H1 (cell line): ENCODE measurements at regions not wholly inside any gene's neighbourhood (a gene's known extent, or its start where the extent isn't known, plus 50 kb on each side); places are given as distances from the start of the nearest gene placed in this dataset.

Source experiments
- CTCF ChIA-PET: fragments of 300-600 bp; sonication (Branson Sonifier 250); formaldehyde crosslinking; loops from one replicate; lab custom pipeline; 2021; ENCODE audit not compliant: partially characterized antibody; lab: Charles Lee
- POLR2A ChIA-PET: fragments of 300-600 bp; sonication (Branson Sonifier 250); formaldehyde crosslinking; loops from one replicate; lab custom pipeline; 2021; ENCODE audit warnings: inconsistent platforms; ENCODE audit not compliant: partially characterized antibody; lab: Charles Lee
- DNase-seq, 2 experiments: peaks; one replicate each; pipeline versions ENCODE4 v3.0.0 to v3.0.0-alpha.2; 2010 to 2022; ENCODE audit warnings: low spot score in 2 of 2, low read depth in 1 of 2, mixed read lengths in 1 of 2
- FAIRE-seq: peaks from 2 replicates; lab custom pipeline; 2011; peaks lifted over from hg19 to GRCh38; lab: Jason Lieb, UNC
- H2AFZ ChIP-seq: 2 replicates; pipeline ENCODE4 v1.8.1; 2012; ENCODE audit warnings: low read length, inconsistent platforms
- H2AK5ac ChIP-seq: 2 replicates; pipeline ENCODE4 v1.6.1; 2013; ENCODE audit warnings: low read depth, low read length
- H2BK120ac ChIP-seq: replicated peaks from 2 replicates; pipeline ENCODE3; 2013; ENCODE audit warnings: low read depth, low read length, inconsistent platforms
- H2BK12ac ChIP-seq: 2 replicates; pipeline ENCODE4 v1.6.1; 2013; ENCODE audit warnings: low read depth, low read length
- H2BK15ac ChIP-seq: 2 replicates; pipeline ENCODE4 v1.6.1; 2013; ENCODE audit warnings: low read length
- H2BK20ac ChIP-seq: 2 replicates; pipeline ENCODE4 v1.6.1; 2013; ENCODE audit warnings: low read length
- H2BK5ac ChIP-seq: 2 replicates; pipeline ENCODE4 v1.6.1; 2013; ENCODE audit warnings: low read depth, low read length
- H3K14ac ChIP-seq: 2 replicates; pipeline ENCODE4 v1.6.1; 2013; ENCODE audit warnings: inconsistent platforms; ENCODE audit not compliant: insufficient read length
- H3K18ac ChIP-seq: 2 replicates; pipeline ENCODE4 v1.6.1; 2013; ENCODE audit warnings: low read length; ENCODE audit errors: extremely low read depth
- H3K23ac ChIP-seq: 2 replicates; pipeline ENCODE4 v1.6.1; 2013; ENCODE audit warnings: inconsistent platforms; ENCODE audit not compliant: insufficient read length
- H3K23me2 ChIP-seq: 2 replicates; pipeline ENCODE4 v1.6.1; 2013; ENCODE audit warnings: low read depth, low read length
- H3K27ac ChIP-seq: 2 replicates; pipeline ENCODE4 v1.6.1; 2011; ENCODE audit warnings: low read depth, low read length, inconsistent platforms
- H3K27me3 ChIP-seq, 4 experiments: replicated peaks in 1 of 4; 1 replicate in 1 of 4; 2 replicates in 3 of 4; pipeline versions ENCODE4 v1.6.1 to v1.8.1; 2011 to 2013; ENCODE audit warnings: low read length in 3 of 4, mild to moderate bottlenecking in 3 of 4, inconsistent platforms in 2 of 4, mixed read lengths in 2 of 4, moderate library complexity in 1 of 4; ENCODE audit not compliant: control insufficient read depth in 3 of 4, insufficient read depth in 3 of 4; ENCODE audit errors: extremely low read depth in 1 of 4
- H3K36me3 ChIP-seq, 4 experiments: 2 replicates each; pipeline versions ENCODE4 v1.6.1 to v1.8.1; 2011 to 2013; ENCODE audit warnings: mild to moderate bottlenecking in 4 of 4, low read length in 3 of 4, moderate library complexity in 2 of 4, control low read depth in 1 of 4, inconsistent platforms in 1 of 4; ENCODE audit not compliant: insufficient read depth in 4 of 4, control insufficient read depth in 2 of 4
- H3K4ac ChIP-seq: replicated peaks from 2 replicates; pipeline ENCODE3; 2013; ENCODE audit warnings: low read length, low read depth, mixed read lengths, inconsistent platforms; ENCODE audit not compliant: insufficient read length
- H3K4me1 ChIP-seq, 4 experiments: replicated peaks in 1 of 4; 1 replicate in 1 of 4; 2 replicates in 3 of 4; pipeline versions ENCODE4 v1.6.1 to v1.8.1; 2011 to 2013; ENCODE audit warnings: low read length in 3 of 4, inconsistent platforms in 2 of 4, mixed read lengths in 1 of 4; ENCODE audit not compliant: insufficient read depth in 4 of 4, control insufficient read depth in 3 of 4
- H3K4me2 ChIP-seq, 2 experiments: 2 replicates each; pipeline versions ENCODE4 v1.6.1 to v1.8.1; 2011 to 2013; ENCODE audit warnings: low read depth in 2 of 2, low read length in 2 of 2, control low read depth in 1 of 2, inconsistent platforms in 1 of 2, mild to moderate bottlenecking in 1 of 2; ENCODE audit not compliant: insufficient read depth in 1 of 2
- H3K4me3 ChIP-seq, 4 experiments: fragments of 200-600, 300-600 bp in 1 of 4; sonication (generic), shearing (Covaris generic), sonication (Bioruptor Twin) in 1 of 4; 2 replicates each; pipeline versions ENCODE4 v1.5.1 to v1.8.1; 2011 to 2016; ENCODE audit warnings: low read length in 4 of 4, low read depth in 3 of 4, control low read depth in 2 of 4, inconsistent platforms in 2 of 4, mild to moderate bottlenecking in 2 of 4, mixed read lengths in 1 of 4, moderate library complexity in 1 of 4; ENCODE audit not compliant: insufficient read depth in 2 of 4; ENCODE audit errors: extremely low read depth in 1 of 4
- H3K56ac ChIP-seq: replicated peaks from 2 replicates; pipeline ENCODE3; 2013; ENCODE audit warnings: low read depth, mild to moderate bottlenecking, mixed read lengths, low read length, inconsistent platforms; ENCODE audit not compliant: insufficient read length
- H3K79me1 ChIP-seq: 2 replicates; pipeline ENCODE4 v1.6.1; 2013; ENCODE audit warnings: low read depth, low read length, control low read depth
- H3K79me2 ChIP-seq, 2 experiments: 2 replicates each; pipeline versions ENCODE4 v1.6.1 to v1.8.1; 2012 to 2013; ENCODE audit warnings: low read length in 2 of 2, mild to moderate bottlenecking in 2 of 2, inconsistent platforms in 1 of 2; ENCODE audit not compliant: insufficient read depth in 2 of 2, control insufficient read depth in 1 of 2
- H3K9ac ChIP-seq, 4 experiments: replicated peaks in 1 of 4; 1 replicate in 1 of 4; 2 replicates in 3 of 4; pipeline versions ENCODE4 v1.6.1 to v1.8.1; 2011 to 2013; ENCODE audit warnings: low read depth in 3 of 4, low read length in 3 of 4, control low read depth in 2 of 4, mild to moderate bottlenecking in 2 of 4, moderate library complexity in 2 of 4, inconsistent platforms in 1 of 4; ENCODE audit errors: extremely low read depth in 1 of 4
- H3K9me3 ChIP-seq, 2 experiments: 2 replicates each; pipeline versions ENCODE4 v1.6.1 to v1.8.1; 2012 to 2013; ENCODE audit warnings: mild to moderate bottlenecking in 2 of 2, moderate library complexity in 2 of 2, control low read depth in 1 of 2, inconsistent platforms in 1 of 2, low read depth in 1 of 2, low read length in 1 of 2, mixed read lengths in 1 of 2; ENCODE audit not compliant: insufficient read depth in 2 of 2
- H4K20me1 ChIP-seq, 2 experiments: replicated peaks in 1 of 2; 2 replicates each; pipeline versions ENCODE3 to v1.8.1; 2011 to 2013; ENCODE audit warnings: inconsistent platforms in 2 of 2, low read length in 2 of 2, mild to moderate bottlenecking in 1 of 2; ENCODE audit not compliant: insufficient read depth in 2 of 2, control insufficient read depth in 1 of 2
- H4K5ac ChIP-seq: 2 replicates; pipeline ENCODE4 v1.6.1; 2013; ENCODE audit warnings: low read length, low read depth, mixed read lengths, inconsistent platforms; ENCODE audit not compliant: insufficient read length
- H4K8ac ChIP-seq: 2 replicates; pipeline ENCODE4 v1.8.0; 2013; ENCODE audit warnings: mild to moderate bottlenecking, moderate library complexity, low read length, inconsistent platforms; ENCODE audit not compliant: insufficient read depth; ENCODE audit errors: extremely low read depth
- H4K91ac ChIP-seq: replicated peaks from 2 replicates; pipeline ENCODE3; 2013; ENCODE audit warnings: low read length, mixed read lengths, inconsistent platforms; ENCODE audit not compliant: insufficient read length
- BACH1 ChIP-seq: IDR thresholded peaks from 2 replicates; pipeline ENCODE4 v1.6.1; 2012; ENCODE audit warnings: low read length, improper control_type of control experiment
- EP300 ChIP-seq, 2 experiments: IDR thresholded peaks; 1 replicate in 1 of 2; 2 replicates in 1 of 2; pipeline ENCODE4 v1.6.1; 2011 to 2012; ENCODE audit warnings: low read depth in 2 of 2, low read length in 2 of 2, mild to moderate bottlenecking in 2 of 2, borderline replicate concordance in 1 of 2, inconsistent platforms in 1 of 2, moderate library complexity in 1 of 2
- EZH2 ChIP-seq: fragments of 200-600 bp; sonication (generic); IDR thresholded peaks from 2 replicates; pipeline ENCODE4 v1.7.1; 2012; ENCODE audit warnings: low read depth, mild to moderate bottlenecking, moderate library complexity, low read length, inconsistent platforms; ENCODE audit not compliant: severe bottlenecking
- GABPA ChIP-seq: IDR thresholded peaks from 2 replicates; pipeline ENCODE4 v1.6.1; 2011; ENCODE audit warnings: mild to moderate bottlenecking, low read length, moderate library complexity, borderline replicate concordance; ENCODE audit not compliant: insufficient read depth
- HDAC2 ChIP-seq, 2 experiments: fragments of 300-600 bp in 1 of 2; sonication (generic) in 1 of 2; IDR thresholded peaks; 2 replicates each; pipeline ENCODE4 v1.6.1; 2011 to 2012; ENCODE audit warnings: low read depth in 2 of 2, low read length in 2 of 2, mild to moderate bottlenecking in 2 of 2, moderate library complexity in 2 of 2, borderline replicate concordance in 1 of 2, inconsistent platforms in 1 of 2
- NANOG ChIP-seq: IDR thresholded peaks from 2 replicates; pipeline ENCODE4 v1.6.1; 2011; ENCODE audit warnings: low read length, low read depth, mild to moderate bottlenecking, inconsistent platforms; ENCODE audit not compliant: insufficient read depth, poor library complexity, severe bottlenecking
- POLR2A ChIP-seq, 2 experiments: IDR thresholded peaks; 1 replicate in 1 of 2; 2 replicates in 1 of 2; pipeline ENCODE4 v1.6.1; 2011; ENCODE audit warnings: low read depth in 2 of 2, low read length in 2 of 2, mild to moderate bottlenecking in 2 of 2; ENCODE audit errors: control extremely low read depth in 1 of 2
- SAP30 ChIP-seq: fragments of 300-600 bp; sonication (generic); IDR thresholded peaks from 2 replicates; pipeline ENCODE4 v1.7.1; 2012; ENCODE audit warnings: low read length, moderate library complexity, mild to moderate bottlenecking, inconsistent platforms; ENCODE audit not compliant: insufficient read depth, insufficient replicate concordance
- SP1 ChIP-seq: IDR thresholded peaks from 2 replicates; pipeline ENCODE4 v1.6.1; 2011; ENCODE audit warnings: low read depth, low read length
- SP4 ChIP-seq: IDR thresholded peaks from 2 replicates; pipeline ENCODE4 v1.6.1; 2012; ENCODE audit warnings: low read length, inconsistent platforms
- SUZ12 ChIP-seq: fragments of 200-600 bp; sonication (generic); IDR thresholded peaks from 2 replicates; pipeline ENCODE4 v1.6.1; 2012; ENCODE audit warnings: mild to moderate bottlenecking, inconsistent platforms, low read length, moderate library complexity, mixed read lengths
- TAF7 ChIP-seq: optimal IDR thresholded peaks from 2 replicates; pipeline ENCODE3; 2011; ENCODE audit warnings: low read depth, mild to moderate bottlenecking, inconsistent platforms, low read length, moderate library complexity, borderline replicate concordance
- WGBS, 2 experiments: shearing (Covaris generic) in 1 of 2; methylation state at CpG; one replicate each; pipeline versions ENCODE4 v1.1.6 to v1.1.7; 2013 to 2015; ENCODE audit warnings: low lambda C conversion rate in 2 of 2, mixed read lengths in 2 of 2, inconsistent platforms in 1 of 2, low coverage in 1 of 2, missing lambda C conversion rate in 1 of 2; ENCODE audit not compliant: insufficient replicate concordance in 2 of 2, insufficient coverage in 1 of 2, insufficient read length in 1 of 2; ENCODE audit errors: extremely low coverage in 1 of 2, missing lambda C conversion rate in 1 of 2; 5-methylcytosine and 5-hydroxymethylcytosine counted together

DNA sequence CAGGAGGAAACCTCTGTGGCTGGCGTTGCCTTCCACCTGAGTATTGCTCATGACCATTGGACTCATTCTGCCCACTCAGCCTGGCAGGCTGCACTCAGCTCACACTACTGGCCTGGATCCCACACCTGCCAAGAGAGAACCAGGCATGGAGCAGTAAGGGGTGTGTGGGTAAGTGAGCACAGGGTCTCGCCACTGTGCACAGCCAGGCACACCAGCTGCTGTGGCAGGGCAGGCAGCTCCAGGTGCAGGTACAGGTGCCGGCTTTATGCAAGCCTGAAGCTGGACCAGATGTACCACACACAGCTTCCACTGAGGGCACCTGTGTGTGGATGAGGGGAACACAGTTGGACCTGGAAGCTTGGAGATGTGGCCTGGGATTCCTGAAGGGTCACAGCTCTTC is 295.2 kb upstream of the SNX7 start:
- Histone ChIP-seq H3K9ac (no peak overlapping the region), H2BK20ac (no peak overlapping the region), H3K18ac (no peak overlapping the region), H3K79me1 (no peaks in the 10 kb centered on the region), H3K27me3 (no peaks in the 10 kb centered on the region), H2BK120ac (no peak overlapping the region), H3K23me2 (no peaks in the 10 kb centered on the region), H3K23ac (no peak overlapping the region), H3K9me3 (no peaks in the 10 kb centered on the region), H3K79me2 (no peaks in the 10 kb centered on the region), H3K4me1 (no peaks in the 10 kb centered on the region), H4K8ac (no peak overlapping the region), H4K20me1 (no peaks in the 10 kb centered on the region), H3K56ac (no peak overlapping the region), H2BK5ac (no peak overlapping the region), H2AFZ (no peak overlapping the region), H2BK12ac (no peak overlapping the region), H3K4me2 (no peak overlapping the region), H3K4me3 (no peak overlapping the region), H3K14ac (no peak overlapping the region), H2AK5ac (no peak overlapping the region), H4K91ac (no peak overlapping the region), H3K27ac (no peak overlapping the region), H3K4ac (no peak overlapping the region), H4K5ac (no peak overlapping the region), H3K36me3 (no peaks in the 10 kb centered on the region), H2BK15ac (no peak overlapping the region)
- 96% methylated on average over 3 of the region's 3 CpGs; no CpG with 5 or more reads in 1 of the 2 experiments for WGBS, 2 experiments
- no peak for FAIRE-seq
- no peak for DNase-seq
- TF ChIP-seq TAF7, result no peak
- TF ChIP-seq SAP30, result no peak
- no peak for TF ChIP-seq HDAC2 (IDR thresholded peaks at IDR 0.05; ENCODE audit: borderline replicate concordance in 1 of 2, low read depth in 2 of 2, low read length in 2 of 2)
- no peak for TF ChIP-seq EP300 (IDR thresholded peaks at IDR 0.05; ENCODE audit: borderline replicate concordance in 1 of 2, low read depth in 2 of 2, low read length in 2 of 2)
- no peak for TF ChIP-seq POLR2A (IDR thresholded peaks at IDR 0.05; ENCODE audit: control extremely low read depth in 1 of 2, low read depth in 2 of 2, low read length in 2 of 2)
- TF ChIP-seq SP1, result no peak
- no peak for TF ChIP-seq SUZ12
- TF ChIP-seq GABPA, result no peak
- no peak for TF ChIP-seq BACH1
- TF ChIP-seq SP4, result no peak
- TF ChIP-seq EZH2, result no peak
- no peak for TF ChIP-seq NANOG
- CTCF ChIA-PET, result interaction anchor here (0.6 to 0.9 kb wide), 3 partner anchors 26 to 101 kb away, joined by 3 to 4 read pairs (median 3); no protein-coding TSS in a partner anchor
- POLR2A ChIA-PET, result no interaction called here
